ENCODE measurements at regions not wholly inside any gene's neighbourhood (a gene's known extent, or its start where the extent isn't known, plus 50 kb on each side); places are given as distances from the start of the nearest gene placed in this dataset.

GRCh38 chr10:44733501-44734488 is 177.3 kb upstream of the TMEM72 start:
- no peak for TF ChIP-seq CREM (CRISPR knock-in tag; IDR thresholded peaks at IDR 0.05)
- TF ChIP-seq, protein P1, sequence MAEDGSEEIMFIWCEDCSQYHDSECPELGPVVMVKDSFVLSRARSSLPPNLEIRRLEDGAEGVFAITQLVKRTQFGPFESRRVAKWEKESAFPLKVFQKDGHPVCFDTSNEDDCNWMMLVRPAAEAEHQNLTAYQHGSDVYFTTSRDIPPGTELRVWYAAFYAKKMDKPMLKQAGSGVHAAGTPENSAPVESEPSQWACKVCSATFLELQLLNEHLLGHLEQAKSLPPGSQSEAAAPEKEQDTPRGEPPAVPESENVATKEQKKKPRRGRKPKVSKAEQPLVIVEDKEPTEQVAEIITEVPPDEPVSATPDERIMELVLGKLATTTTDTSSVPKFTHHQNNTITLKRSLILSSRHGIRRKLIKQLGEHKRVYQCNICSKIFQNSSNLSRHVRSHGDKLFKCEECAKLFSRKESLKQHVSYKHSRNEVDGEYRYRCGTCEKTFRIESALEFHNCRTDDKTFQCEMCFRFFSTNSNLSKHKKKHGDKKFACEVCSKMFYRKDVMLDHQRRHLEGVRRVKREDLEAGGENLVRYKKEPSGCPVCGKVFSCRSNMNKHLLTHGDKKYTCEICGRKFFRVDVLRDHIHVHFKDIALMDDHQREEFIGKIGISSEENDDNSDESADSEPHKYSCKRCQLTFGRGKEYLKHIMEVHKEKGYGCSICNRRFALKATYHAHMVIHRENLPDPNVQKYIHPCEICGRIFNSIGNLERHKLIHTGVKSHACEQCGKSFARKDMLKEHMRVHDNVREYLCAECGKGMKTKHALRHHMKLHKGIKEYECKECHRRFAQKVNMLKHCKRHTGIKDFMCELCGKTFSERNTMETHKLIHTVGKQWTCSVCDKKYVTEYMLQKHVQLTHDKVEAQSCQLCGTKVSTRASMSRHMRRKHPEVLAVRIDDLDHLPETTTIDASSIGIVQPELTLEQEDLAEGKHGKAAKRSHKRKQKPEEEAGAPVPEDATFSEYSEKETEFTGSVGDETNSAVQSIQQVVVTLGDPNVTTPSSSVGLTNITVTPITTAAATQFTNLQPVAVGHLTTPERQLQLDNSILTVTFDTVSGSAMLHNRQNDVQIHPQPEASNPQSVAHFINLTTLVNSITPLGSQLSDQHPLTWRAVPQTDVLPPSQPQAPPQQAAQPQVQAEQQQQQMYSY (CRISPR knock-in tag; IDR thresholded peaks at IDR 0.05), result no peak
- no peak for TF ChIP-seq CTCF (IDR thresholded peaks at IDR 0.05)
- no peak for TF ChIP-seq ZNF219 (CRISPR knock-in tag; IDR thresholded peaks at IDR 0.05; ENCODE audit: borderline replicate concordance)
- TF ChIP-seq NFATC4 (CRISPR knock-in tag; IDR thresholded peaks at IDR 0.05), result no peak
- TF ChIP-seq E2F5 (CRISPR knock-in tag; IDR thresholded peaks at IDR 0.05), result no peak
- no peak for TF ChIP-seq E2F4 (CRISPR knock-in tag; IDR thresholded peaks at IDR 0.05; ENCODE audit: borderline replicate concordance, low read depth)
- TF ChIP-seq FOXP4 (CRISPR knock-in tag; IDR thresholded peaks at IDR 0.05), result no peak
- TF ChIP-seq, protein P2, sequence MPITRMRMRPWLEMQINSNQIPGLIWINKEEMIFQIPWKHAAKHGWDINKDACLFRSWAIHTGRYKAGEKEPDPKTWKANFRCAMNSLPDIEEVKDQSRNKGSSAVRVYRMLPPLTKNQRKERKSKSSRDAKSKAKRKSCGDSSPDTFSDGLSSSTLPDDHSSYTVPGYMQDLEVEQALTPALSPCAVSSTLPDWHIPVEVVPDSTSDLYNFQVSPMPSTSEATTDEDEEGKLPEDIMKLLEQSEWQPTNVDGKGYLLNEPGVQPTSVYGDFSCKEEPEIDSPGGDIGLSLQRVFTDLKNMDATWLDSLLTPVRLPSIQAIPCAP (CRISPR knock-in tag; IDR thresholded peaks at IDR 0.05), result no peak
